ENCODE measurements at regions not wholly inside any gene's neighbourhood (a gene's known extent, or its start where the extent isn't known, plus 50 kb on each side); places are given as distances from the start of the nearest gene placed in this dataset.

DNA sequence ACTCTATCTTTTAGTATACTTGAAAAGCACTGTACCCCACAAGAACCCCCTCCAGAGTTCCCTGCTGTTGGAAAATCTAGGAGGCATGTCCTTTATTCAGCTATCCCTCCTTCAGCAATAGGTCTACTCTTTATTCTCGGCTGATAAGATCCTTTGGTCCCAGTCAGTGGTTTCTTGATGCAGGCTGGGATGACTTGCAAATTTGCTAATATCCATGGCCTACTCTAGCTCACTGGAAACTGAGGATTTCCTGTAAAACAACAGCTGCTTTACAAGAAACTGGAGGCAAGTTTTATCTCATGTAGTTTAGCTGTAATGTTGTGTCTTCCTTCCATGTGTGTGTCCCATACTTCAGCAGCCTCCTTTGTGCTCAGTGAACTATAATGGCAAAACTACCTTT, 183.9 kb upstream of the SCN7A start:
- intact Hi-C loops (cut with micrococcal nuclease): no loop called here
- no peaks in the 10 kb centered on the region for H3K4me1 ChIP-seq (ENCODE audit: control insufficient read depth, extremely low read depth, insufficient read depth, low read length)
- CTCF ChIA-PET: no interaction called here
- H3K9me3 ChIP-seq (replicated peaks; ENCODE audit: control insufficient read depth, insufficient read depth, low read length): no peaks in the 10 kb centered on the region
- no peak for FAIRE-seq
- no peaks in the 10 kb centered on the region for H3K36me3 ChIP-seq (ENCODE audit: control insufficient read depth in 2 of 2, extremely low read depth in 1 of 2, insufficient read depth in 2 of 2, low read length in 2 of 2)
- no peak overlapping the region for H3K9ac ChIP-seq (replicated peaks; ENCODE audit: extremely low read depth, insufficient read depth, low read length)
- H3K79me2 ChIP-seq (ENCODE audit: control insufficient read depth, insufficient read depth, low read length): no peaks in the 10 kb centered on the region
- no peaks in the 10 kb centered on the region for H3K27me3 ChIP-seq (ENCODE audit: control insufficient read depth in 2 of 2, insufficient read depth in 2 of 2, low read length in 2 of 2)
- no peak overlapping the region for H2AFZ ChIP-seq (ENCODE audit: low read depth, low read length)
- no peaks in the 10 kb centered on the region for H4K20me1 ChIP-seq (replicated peaks; ENCODE audit: control insufficient read depth, extremely low read depth, insufficient read depth, low read length)
- H3K4me2 ChIP-seq (ENCODE audit: insufficient read depth, low read length): no peak overlapping the region
- BruUV-seq (replicated peaks): no TSS peak
- H3K4me3 ChIP-seq (replicated peaks in 1 of 3; ENCODE audit: insufficient read depth in 1 of 3, low read depth in 1 of 3, low read length in 3 of 3): no peak overlapping the region
- H3K9me1 ChIP-seq (replicated peaks; ENCODE audit: control insufficient read depth, extremely low read depth, insufficient read depth, low read length): no peaks in the 10 kb centered on the region
- dilution Hi-C loops (cut with MboI; ENCODE audit: extremely low pct_ligation_motif_present, low sequenced_read_pairs): no loop called here
- POLR2A ChIA-PET: no interaction called here
- H3K27ac ChIP-seq (ENCODE audit: insufficient read depth, low read depth, low read length): no peak overlapping the region
- DNase-seq (ENCODE audit: low read depth, low spot score): no peak
- TF ChIP-seq MYC (IDR thresholded peaks at IDR 0.05; ENCODE audit: low read depth, low read length) (no peak), JUN (IDR thresholded peaks at IDR 0.05; ENCODE audit: borderline replicate concordance, insufficient read depth, insufficient read length, low read depth) (no peak), EZH2 (IDR thresholded peaks at IDR 0.05; ENCODE audit: borderline replicate concordance, low read depth, low read length, severe bottlenecking) (no peak), FOS (IDR thresholded peaks at IDR 0.05; ENCODE audit: borderline replicate concordance, insufficient read depth, low read length) (no peak)
- TF ChIP-seq, protein P1, sequence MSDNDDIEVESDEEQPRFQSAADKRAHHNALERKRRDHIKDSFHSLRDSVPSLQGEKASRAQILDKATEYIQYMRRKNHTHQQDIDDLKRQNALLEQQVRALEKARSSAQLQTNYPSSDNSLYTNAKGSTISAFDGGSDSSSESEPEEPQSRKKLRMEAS (IDR thresholded peaks at IDR 0.05; ENCODE audit: insufficient read depth, insufficient read length): no peak

DNA sequence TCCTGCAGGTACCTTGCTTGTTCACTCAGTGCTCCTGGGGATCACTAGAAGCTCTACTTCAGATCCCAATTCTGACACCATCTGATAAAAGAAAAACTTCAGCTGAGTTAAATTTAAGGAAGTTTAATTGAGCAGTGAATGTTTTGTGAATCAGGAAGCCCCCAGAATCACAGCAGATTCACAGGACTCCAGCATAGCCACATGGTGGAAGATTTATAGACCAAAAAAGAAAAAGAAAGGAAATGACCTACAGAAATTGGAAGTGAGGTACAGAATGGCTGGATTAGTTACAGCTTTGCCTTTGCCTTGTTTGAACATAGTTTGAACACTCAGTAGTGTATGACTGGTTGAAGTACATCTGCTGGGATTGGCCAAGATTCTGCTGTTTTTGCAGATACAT, 182.7 kb upstream of the SCN7A start:
- Histone ChIP-seq H3K79me2 (ENCODE audit: control insufficient read depth, insufficient read depth, low read length) (no peaks in the 10 kb centered on the region), H3K9ac (replicated peaks; ENCODE audit: extremely low read depth, insufficient read depth, low read length) (no peak overlapping the region), H3K27me3 (ENCODE audit: control insufficient read depth in 2 of 2, insufficient read depth in 2 of 2, low read length in 2 of 2) (no peaks in the 10 kb centered on the region), H3K4me1 (ENCODE audit: control insufficient read depth, extremely low read depth, insufficient read depth, low read length) (no peaks in the 10 kb centered on the region), H3K9me1 (replicated peaks; ENCODE audit: control insufficient read depth, extremely low read depth, insufficient read depth, low read length) (no peaks in the 10 kb centered on the region), H3K9me3 (replicated peaks; ENCODE audit: control insufficient read depth, insufficient read depth, low read length) (no peaks in the 10 kb centered on the region), H2AFZ (ENCODE audit: low read depth, low read length) (no peak overlapping the region), H3K4me3 (replicated peaks in 1 of 3; ENCODE audit: insufficient read depth in 1 of 3, low read depth in 1 of 3, low read length in 3 of 3) (no peak overlapping the region), H4K20me1 (replicated peaks; ENCODE audit: control insufficient read depth, extremely low read depth, insufficient read depth, low read length) (no peaks in the 10 kb centered on the region), H3K4me2 (ENCODE audit: insufficient read depth, low read length) (no peak overlapping the region), H3K36me3 (ENCODE audit: control insufficient read depth in 2 of 2, extremely low read depth in 1 of 2, insufficient read depth in 2 of 2, low read length in 2 of 2) (no peaks in the 10 kb centered on the region), H3K27ac (ENCODE audit: insufficient read depth, low read depth, low read length) (no peak overlapping the region)
- DNase-seq (ENCODE audit: low read depth, low spot score): no peak
- no peak for FAIRE-seq
- dilution Hi-C loops (cut with MboI; ENCODE audit: extremely low pct_ligation_motif_present, low sequenced_read_pairs) (no loop called here), intact Hi-C loops (cut with micrococcal nuclease) (no loop called here)
- ChIA-PET CTCF (no interaction called here), POLR2A (no interaction called here)
- BruUV-seq (replicated peaks): no TSS peak
- TF ChIP-seq MYC (IDR thresholded peaks at IDR 0.05; ENCODE audit: low read depth, low read length) (no peak), POLR2AphosphoS5 (IDR thresholded peaks at IDR 0.05; ENCODE audit: insufficient read depth, low read depth, low read length) (no peak), EZH2 (IDR thresholded peaks at IDR 0.05; ENCODE audit: borderline replicate concordance, low read depth, low read length, severe bottlenecking) (no peak), JUN (IDR thresholded peaks at IDR 0.05; ENCODE audit: borderline replicate concordance, insufficient read depth, insufficient read length, low read depth) (no peak), GATA2 (IDR thresholded peaks at IDR 0.05; ENCODE audit: insufficient read depth, insufficient read length, low read depth, low read length) (no peak), POLR2A (IDR thresholded peaks at IDR 0.05; ENCODE audit: low read depth, low read length) (no peak), FOS (IDR thresholded peaks at IDR 0.05; ENCODE audit: borderline replicate concordance, insufficient read depth, low read length) (no peak)
- TF ChIP-seq, protein P2, sequence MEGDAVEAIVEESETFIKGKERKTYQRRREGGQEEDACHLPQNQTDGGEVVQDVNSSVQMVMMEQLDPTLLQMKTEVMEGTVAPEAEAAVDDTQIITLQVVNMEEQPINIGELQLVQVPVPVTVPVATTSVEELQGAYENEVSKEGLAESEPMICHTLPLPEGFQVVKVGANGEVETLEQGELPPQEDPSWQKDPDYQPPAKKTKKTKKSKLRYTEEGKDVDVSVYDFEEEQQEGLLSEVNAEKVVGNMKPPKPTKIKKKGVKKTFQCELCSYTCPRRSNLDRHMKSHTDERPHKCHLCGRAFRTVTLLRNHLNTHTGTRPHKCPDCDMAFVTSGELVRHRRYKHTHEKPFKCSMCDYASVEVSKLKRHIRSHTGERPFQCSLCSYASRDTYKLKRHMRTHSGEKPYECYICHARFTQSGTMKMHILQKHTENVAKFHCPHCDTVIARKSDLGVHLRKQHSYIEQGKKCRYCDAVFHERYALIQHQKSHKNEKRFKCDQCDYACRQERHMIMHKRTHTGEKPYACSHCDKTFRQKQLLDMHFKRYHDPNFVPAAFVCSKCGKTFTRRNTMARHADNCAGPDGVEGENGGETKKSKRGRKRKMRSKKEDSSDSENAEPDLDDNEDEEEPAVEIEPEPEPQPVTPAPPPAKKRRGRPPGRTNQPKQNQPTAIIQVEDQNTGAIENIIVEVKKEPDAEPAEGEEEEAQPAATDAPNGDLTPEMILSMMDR (IDR thresholded peaks at IDR 0.05; ENCODE audit: extremely low read depth in 1 of 2, insufficient read depth in 1 of 2, low read depth in 1 of 2, low read length in 2 of 2): no peak
- TF ChIP-seq, protein P1 (IDR thresholded peaks at IDR 0.05; ENCODE audit: insufficient read depth, insufficient read length): no peak
